HEK293 (cell line): ENCODE measurements at regions not wholly inside any gene's neighbourhood (a gene's known extent, or its start where the extent isn't known, plus 50 kb on each side); places are given as distances from the start of the nearest gene placed in this dataset.

Source experiments
- CTCF ChIA-PET: fragments of 350-600 bp; formaldehyde crosslinking; extraction: SDS; loops from one replicate; lab custom pipeline; 2021; ENCODE audit warnings: antibody characterized with exemption; lab: Yijun Ruan, JAX
- POLR2A ChIA-PET: fragments of 300-600 bp; formaldehyde crosslinking; extraction: SDS; loops from one replicate; lab custom pipeline; 2020; ENCODE audit warnings: antibody characterized with exemption, inconsistent platforms; lab: Yijun Ruan, JAX
- H3K27ac ChIP-seq: fragments of 200-500 bp; sonication (Bioruptor generic); 2 replicates; pipeline ENCODE4 v1.5.1; 2014; ENCODE audit warnings: low read depth, low read length, control low read depth, inconsistent platforms; ENCODE audit errors: extremely low read depth
- H3K36me3 ChIP-seq, 2 experiments: fragments of 200-500 bp in 1 of 2; sonication (Bioruptor generic) in 1 of 2; 1 replicate in 1 of 2; 2 replicates in 1 of 2; pipeline ENCODE4 v1.5.1; 2014 to 2017; ENCODE audit warnings: inconsistent platforms in 2 of 2, low read length in 2 of 2; ENCODE audit not compliant: control insufficient read depth in 2 of 2, insufficient read depth in 1 of 2
- H3K4me1 ChIP-seq: fragments of 200-500 bp; sonication (Bioruptor generic); 2 replicates; pipeline ENCODE4 v1.5.1; 2014; ENCODE audit warnings: mild to moderate bottlenecking, low read length, inconsistent platforms; ENCODE audit not compliant: control insufficient read depth, insufficient read depth
- H3K4me3 ChIP-seq: 2 replicates; pipeline ENCODE4 v1.5.1; 2011; ENCODE audit warnings: low read depth, mild to moderate bottlenecking, control low read depth, low read length, moderate library complexity
- H3K9me3 ChIP-seq: fragments of 200-500 bp; sonication (Bioruptor generic); 2 replicates; pipeline ENCODE4 v1.5.1; 2014; ENCODE audit warnings: low read depth, low read length, inconsistent platforms; ENCODE audit not compliant: control insufficient read depth, insufficient read depth
- HOXC10 ChIP-seq: sonication (generic); formaldehyde crosslinking; IDR thresholded peaks from 2 replicates; pipeline ENCODE4 v1.8.1; 2023; ENCODE audit warnings: mild to moderate bottlenecking, missing genetic modification reagents
- SALL2 ChIP-seq: fragments of 450-650 bp; formaldehyde crosslinking; IDR thresholded peaks from 2 replicates; pipeline ENCODE4 v1.5.0; 2017; ENCODE audit warnings: missing biosample characterization, mild to moderate bottlenecking, missing genetic modification characterization, borderline replicate concordance
- SCRT2 ChIP-seq: fragments of 450-650 bp; formaldehyde crosslinking; IDR thresholded peaks from 2 replicates; pipeline ENCODE4 v1.5.1; 2016; ENCODE audit warnings: missing biosample characterization, missing genetic modification characterization
- ZBTB1 ChIP-seq: fragments of 450-650 bp; formaldehyde crosslinking; IDR thresholded peaks from 2 replicates; pipeline ENCODE4 v1.5.1; 2016; ENCODE audit warnings: missing biosample characterization, missing genetic modification characterization
- ZBTB20 ChIP-seq: fragments of 450-650 bp; formaldehyde crosslinking; IDR thresholded peaks from 2 replicates; pipeline ENCODE4 v1.5.1; 2016; ENCODE audit warnings: missing biosample characterization, missing genetic modification characterization
- ZBTB7A ChIP-seq: fragments of 450-650 bp; formaldehyde crosslinking; IDR thresholded peaks from 2 replicates; pipeline ENCODE4 v1.5.1; 2016; ENCODE audit warnings: low read depth, missing biosample characterization, missing genetic modification characterization
- ZFP3 ChIP-seq: fragments of 450-650 bp; formaldehyde crosslinking; IDR thresholded peaks from 2 replicates; pipeline ENCODE4 v1.5.1; 2016; ENCODE audit warnings: low read depth, missing biosample characterization, missing genetic modification characterization
- ZNF157 ChIP-seq: fragments of 450-650 bp; formaldehyde crosslinking; IDR thresholded peaks from 2 replicates; pipeline ENCODE4 v1.5.1; 2016; ENCODE audit warnings: missing biosample characterization, missing genetic modification characterization
- ZNF174 ChIP-seq: fragments of 450-650 bp; formaldehyde crosslinking; IDR thresholded peaks from 2 replicates; pipeline ENCODE4 v1.5.0; 2017; ENCODE audit warnings: missing biosample characterization, mild to moderate bottlenecking, missing genetic modification characterization
- ZNF2 ChIP-seq: fragments of 450-650 bp; formaldehyde crosslinking; IDR thresholded peaks from 2 replicates; pipeline ENCODE4 v1.5.1; 2016; ENCODE audit warnings: missing biosample characterization, missing genetic modification characterization
- ZNF292 ChIP-seq: fragments of 450-650 bp; formaldehyde crosslinking; IDR thresholded peaks from 2 replicates; pipeline ENCODE4 v1.5.1; 2016; ENCODE audit warnings: low read depth, missing biosample characterization, missing genetic modification characterization, borderline replicate concordance
- ZNF354C ChIP-seq: fragments of 450-650 bp; formaldehyde crosslinking; IDR thresholded peaks from 2 replicates; pipeline ENCODE4 v1.5.1; 2016; ENCODE audit warnings: missing biosample characterization, missing genetic modification characterization, low read depth, borderline replicate concordance
- ZNF423 ChIP-seq: fragments of 450-650 bp; formaldehyde crosslinking; IDR thresholded peaks from 2 replicates; pipeline ENCODE4 v1.5.1; 2016; ENCODE audit warnings: missing biosample characterization, missing genetic modification characterization
- ZNF473 ChIP-seq: fragments of 450-650 bp; formaldehyde crosslinking; IDR thresholded peaks from 2 replicates; pipeline ENCODE4 v1.5.1; 2017; ENCODE audit warnings: missing biosample characterization, missing genetic modification characterization
- ZNF501 ChIP-seq: fragments of 450-650 bp; formaldehyde crosslinking; IDR thresholded peaks from 2 replicates; pipeline ENCODE4 v1.5.1; 2016; ENCODE audit warnings: missing biosample characterization, missing genetic modification characterization
- ZNF571 ChIP-seq: fragments of 450-650 bp; formaldehyde crosslinking; IDR thresholded peaks from 2 replicates; pipeline ENCODE4 v1.5.0; 2017; ENCODE audit warnings: missing biosample characterization, missing genetic modification characterization
- ZNF701 ChIP-seq: fragments of 450-650 bp; formaldehyde crosslinking; IDR thresholded peaks from 2 replicates; pipeline ENCODE4 v1.5.1; 2016; ENCODE audit warnings: missing biosample characterization, missing genetic modification characterization
- TF ChIP-seq, protein P1 (sequence below): fragments of 450-650 bp; formaldehyde crosslinking; IDR thresholded peaks from 2 replicates; pipeline ENCODE4 v1.5.1; 2016; ENCODE audit warnings: missing biosample characterization, missing genetic modification characterization
- TF ChIP-seq, protein P2 (sequence below): fragments of 450-650 bp; formaldehyde crosslinking; IDR thresholded peaks from 2 replicates; pipeline ENCODE4; 2016; ENCODE audit warnings: missing biosample characterization, missing genetic modification characterization
- TF ChIP-seq, protein P3 (sequence below): fragments of 450-650 bp; formaldehyde crosslinking; IDR thresholded peaks from 2 replicates; pipeline ENCODE4 v1.5.1; 2016; ENCODE audit warnings: missing biosample characterization, missing genetic modification characterization
- TF ChIP-seq, protein P4 (sequence below): fragments of 450-650 bp; formaldehyde crosslinking; IDR thresholded peaks from 2 replicates; pipeline ENCODE4 v1.5.1; 2016; ENCODE audit warnings: missing biosample characterization, missing genetic modification characterization

DNA sequence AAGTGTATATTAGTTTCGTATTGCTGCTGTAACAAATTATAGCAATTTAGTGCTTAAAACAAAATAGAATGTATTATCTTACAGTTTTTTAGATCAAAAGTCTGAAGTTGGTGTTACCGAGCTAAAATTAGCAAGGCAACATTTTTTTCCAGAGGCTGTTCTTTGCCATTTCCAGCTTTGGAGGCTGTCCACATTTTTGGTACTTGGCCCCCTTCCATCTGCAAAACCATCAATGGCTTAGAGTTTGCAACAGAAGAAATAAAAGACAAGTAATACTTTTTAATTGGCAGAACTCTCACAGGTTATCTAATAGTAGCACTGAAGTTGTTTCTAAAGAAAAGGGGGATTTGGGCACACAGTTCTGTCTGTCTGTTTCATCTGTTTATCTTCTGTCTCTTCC, 1248.5 kb downstream of the ROBO1 start:
- H3K4me3 ChIP-seq, result no peak overlapping the region
- CTCF ChIA-PET, result no interaction called here
- no peak overlapping the region for H3K27ac ChIP-seq
- TF ChIP-seq, protein P1, sequence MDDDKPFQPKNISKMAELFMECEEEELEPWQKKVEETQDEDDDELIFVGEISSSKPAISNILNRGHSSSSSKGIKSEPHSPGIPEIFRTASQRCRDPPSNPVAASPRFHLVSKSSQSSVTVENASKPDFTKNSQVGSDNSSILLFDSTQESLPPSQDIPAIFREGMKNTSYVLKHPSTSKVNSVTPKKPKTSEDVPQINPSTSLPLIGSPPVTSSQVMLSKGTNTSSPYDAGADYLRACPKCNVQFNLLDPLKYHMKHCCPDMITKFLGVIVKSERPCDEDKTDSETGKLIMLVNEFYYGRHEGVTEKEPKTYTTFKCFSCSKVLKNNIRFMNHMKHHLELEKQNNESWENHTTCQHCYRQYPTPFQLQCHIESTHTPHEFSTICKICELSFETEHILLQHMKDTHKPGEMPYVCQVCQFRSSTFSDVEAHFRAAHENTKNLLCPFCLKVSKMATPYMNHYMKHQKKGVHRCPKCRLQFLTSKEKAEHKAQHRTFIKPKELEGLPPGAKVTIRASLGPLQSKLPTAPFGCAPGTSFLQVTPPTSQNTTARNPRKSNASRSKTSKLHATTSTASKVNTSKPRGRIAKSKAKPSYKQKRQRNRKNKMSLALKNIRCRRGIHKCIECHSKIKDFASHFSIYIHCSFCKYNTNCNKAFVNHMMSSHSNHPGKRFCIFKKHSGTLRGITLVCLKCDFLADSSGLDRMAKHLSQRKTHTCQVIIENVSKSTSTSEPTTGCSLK (tag by site-specific recombination), result no peak
- TF ChIP-seq, protein P2, sequence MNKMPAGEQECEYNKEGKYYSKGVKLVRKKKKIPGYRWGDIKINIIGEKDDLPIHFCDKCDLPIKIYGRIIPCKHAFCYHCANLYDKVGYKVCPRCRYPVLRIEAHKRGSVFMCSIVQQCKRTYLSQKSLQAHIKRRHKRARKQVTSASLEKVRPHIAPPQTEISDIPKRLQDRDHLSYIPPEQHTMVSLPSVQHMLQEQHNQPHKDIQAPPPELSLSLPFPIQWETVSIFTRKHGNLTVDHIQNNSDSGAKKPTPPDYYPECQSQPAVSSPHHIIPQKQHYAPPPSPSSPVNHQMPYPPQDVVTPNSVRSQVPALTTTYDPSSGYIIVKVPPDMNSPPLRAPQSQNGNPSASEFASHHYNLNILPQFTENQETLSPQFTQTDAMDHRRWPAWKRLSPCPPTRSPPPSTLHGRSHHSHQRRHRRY (tag by site-specific recombination), result no peak
- no peak for TF ChIP-seq ZBTB20 (tag by site-specific recombination)
- no peak for TF ChIP-seq ZNF354C (tag by site-specific recombination)
- TF ChIP-seq, protein P3, sequence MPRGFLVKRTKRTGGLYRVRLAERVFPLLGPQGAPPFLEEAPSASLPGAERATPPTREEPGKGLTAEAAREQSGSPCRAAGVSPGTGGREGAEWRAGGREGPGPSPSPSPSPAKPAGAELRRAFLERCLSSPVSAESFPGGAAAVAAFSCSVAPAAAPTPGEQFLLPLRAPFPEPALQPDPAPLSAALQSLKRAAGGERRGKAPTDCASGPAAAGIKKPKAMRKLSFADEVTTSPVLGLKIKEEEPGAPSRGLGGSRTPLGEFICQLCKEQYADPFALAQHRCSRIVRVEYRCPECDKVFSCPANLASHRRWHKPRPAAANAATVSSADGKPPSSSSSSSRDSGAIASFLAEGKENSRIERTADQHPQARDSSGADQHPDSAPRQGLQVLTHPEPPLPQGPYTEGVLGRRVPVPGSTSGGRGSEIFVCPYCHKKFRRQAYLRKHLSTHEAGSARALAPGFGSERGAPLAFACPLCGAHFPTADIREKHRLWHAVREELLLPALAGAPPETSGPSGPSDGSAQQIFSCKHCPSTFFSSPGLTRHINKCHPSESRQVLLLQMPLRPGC (tag by site-specific recombination), result no peak
- no peak for TF ChIP-seq ZNF423
- no peak for TF ChIP-seq ZBTB1 (tag by site-specific recombination)
- no peak for TF ChIP-seq ZBTB7A (tag by site-specific recombination)
- no peak for TF ChIP-seq ZNF701 (tag by site-specific recombination)
- TF ChIP-seq, protein P4, sequence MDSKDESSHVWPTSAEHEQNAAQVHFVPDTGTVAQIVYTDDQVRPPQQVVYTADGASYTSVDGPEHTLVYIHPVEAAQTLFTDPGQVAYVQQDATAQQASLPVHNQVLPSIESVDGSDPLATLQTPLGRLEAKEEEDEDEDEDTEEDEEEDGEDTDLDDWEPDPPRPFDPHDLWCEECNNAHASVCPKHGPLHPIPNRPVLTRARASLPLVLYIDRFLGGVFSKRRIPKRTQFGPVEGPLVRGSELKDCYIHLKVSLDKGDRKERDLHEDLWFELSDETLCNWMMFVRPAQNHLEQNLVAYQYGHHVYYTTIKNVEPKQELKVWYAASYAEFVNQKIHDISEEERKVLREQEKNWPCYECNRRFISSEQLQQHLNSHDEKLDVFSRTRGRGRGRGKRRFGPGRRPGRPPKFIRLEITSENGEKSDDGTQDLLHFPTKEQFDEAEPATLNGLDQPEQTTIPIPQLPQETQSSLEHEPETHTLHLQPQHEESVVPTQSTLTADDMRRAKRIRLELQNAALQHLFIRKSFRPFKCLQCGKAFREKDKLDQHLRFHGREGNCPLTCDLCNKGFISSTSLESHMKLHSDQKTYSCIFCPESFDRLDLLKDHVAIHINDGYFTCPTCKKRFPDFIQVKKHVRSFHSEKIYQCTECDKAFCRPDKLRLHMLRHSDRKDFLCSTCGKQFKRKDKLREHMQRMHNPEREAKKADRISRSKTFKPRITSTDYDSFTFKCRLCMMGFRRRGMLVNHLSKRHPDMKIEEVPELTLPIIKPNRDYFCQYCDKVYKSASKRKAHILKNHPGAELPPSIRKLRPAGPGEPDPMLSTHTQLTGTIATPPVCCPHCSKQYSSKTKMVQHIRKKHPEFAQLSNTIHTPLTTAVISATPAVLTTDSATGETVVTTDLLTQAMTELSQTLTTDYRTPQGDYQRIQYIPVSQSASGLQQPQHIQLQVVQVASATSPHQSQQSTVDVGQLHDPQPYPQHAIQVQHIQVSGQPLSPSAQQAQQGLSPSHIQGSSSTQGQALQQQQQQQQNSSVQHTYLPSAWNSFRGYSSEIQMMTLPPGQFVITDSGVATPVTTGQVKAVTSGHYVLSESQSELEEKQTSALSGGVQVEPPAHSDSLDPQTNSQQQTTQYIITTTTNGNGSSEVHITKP (tag by site-specific recombination), result no peak
- TF ChIP-seq ZNF473 (tag by site-specific recombination), result no peak
- TF ChIP-seq ZFP3 (tag by site-specific recombination), result no peak
- TF ChIP-seq SCRT2 (tag by site-specific recombination), result no peak
- no peak for TF ChIP-seq SALL2 (tag by site-specific recombination)
- no peak for TF ChIP-seq ZNF157 (tag by site-specific recombination)
- TF ChIP-seq ZNF174, result no peak
- TF ChIP-seq, all 188 proteins: peak for 0
- Histone ChIP-seq H3K9me3 (no peaks in the 10 kb centered on the region), H3K4me1 (peaks cover 3% of the 10 kb centered on the region; the same call in 1 of the 2 replicates), H3K36me3 (no peaks in the 10 kb centered on the region)
- POLR2A ChIA-PET, result no interaction called here

DNA sequence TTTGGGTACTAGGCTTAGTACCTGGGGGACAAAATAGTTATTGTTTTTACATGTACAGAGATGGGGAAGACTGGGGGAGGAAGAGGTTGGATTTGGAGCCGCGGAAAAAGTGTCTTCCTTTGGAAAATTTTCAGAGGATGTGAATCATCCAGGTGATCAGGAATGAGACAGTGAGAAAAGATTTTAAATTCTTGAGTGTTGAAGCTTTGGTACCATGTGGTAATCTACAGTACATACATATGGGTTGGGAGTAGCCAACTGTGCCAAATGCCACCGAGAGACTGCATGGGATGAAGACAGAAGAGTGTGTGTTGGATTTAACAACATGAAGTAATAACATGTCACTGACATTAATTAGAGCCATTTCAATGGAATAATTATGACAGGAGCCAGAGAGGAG, 1238.2 kb downstream of the ROBO1 start:
- H3K4me3 ChIP-seq, result no peak overlapping the region
- ChIA-PET POLR2A (no interaction called here), CTCF (no interaction called here)
- no peaks in the 10 kb centered on the region for H3K9me3 ChIP-seq
- no peaks in the 10 kb centered on the region for H3K4me1 ChIP-seq
- H3K27ac ChIP-seq, result no peak overlapping the region
- TF ChIP-seq HOXC10 (CRISPR knock-in tag) (no peak), ZNF501 (tag by site-specific recombination) (no peak), ZNF292 (tag by site-specific recombination) (no peak), ZNF2 (tag by site-specific recombination) (no peak), ZNF571 (tag by site-specific recombination) (no peak)
- H3K36me3 ChIP-seq, result no peaks in the 10 kb centered on the region
